Activated B cell treated with CpG ODN at 0.5 μM for 24 hours (primary cell): ENCODE measurements at regions not wholly inside any gene's neighbourhood (a gene's known extent, or its start where the extent isn't known, plus 50 kb on each side); places are given as distances from the start of the nearest gene placed in this dataset.

Experiments used
- ATAC-seq: fragments of 200-7000 bp; cut with Tn5 transposase; one replicate; pipeline ENCODE4 v1.10.0; 2021; ENCODE audit warnings: low read depth, mild to moderate bottlenecking, moderate library complexity
- CTCF ChIA-PET: fragments of 350-600 bp; sonication (Branson Sonifier 250); formaldehyde crosslinking; loops from one replicate; lab custom pipeline; 2021; ENCODE audit warnings: antibody characterized with exemption; lab: Charles Lee
- POLR2A ChIA-PET: fragments of 350-600 bp; sonication (Branson Sonifier 250); formaldehyde crosslinking; loops from one replicate; lab custom pipeline; 2021; ENCODE audit warnings: antibody characterized with exemption; lab: Charles Lee
- DNase-seq: peaks from one replicate; pipeline ENCODE4 v3.0.0; 2022
- H3K27ac Mint-ChIP-seq: one replicate; pipeline ENCODE4 v1.8.0; 2020; ENCODE audit warnings: mixed read lengths
- H3K27me3 Mint-ChIP-seq: one replicate; pipeline ENCODE4 v1.8.0; 2021; ENCODE audit warnings: mixed read lengths
- H3K36me3 Mint-ChIP-seq: one replicate; pipeline ENCODE4 v1.8.0; 2021; ENCODE audit warnings: low read depth, mixed read lengths
- H3K4me1 Mint-ChIP-seq: one replicate; pipeline ENCODE4 v1.8.0; 2021; ENCODE audit warnings: mixed read lengths
- H3K4me3 Mint-ChIP-seq: one replicate; pipeline ENCODE4 v1.8.0; 2020; ENCODE audit warnings: mild to moderate bottlenecking, mixed read lengths
- H3K9me3 Mint-ChIP-seq: one replicate; pipeline ENCODE4 v1.8.0; 2020; ENCODE audit warnings: mixed read lengths
- CTCF ChIP-seq: fragments of 200-600 bp; IDR thresholded peaks from one replicate; pipeline ENCODE4 v1.8.0; 2022; ENCODE audit warnings: antibody characterized with exemption, mild to moderate bottlenecking
- intact Hi-C: fragments of 100-400 bp; cut with micrococcal nuclease; formaldehyde crosslinking; loops from one replicate; pipeline ENCODE4 v1.15.1; 2024

- ATAC-seq (no peak), DNase-seq (no peak)
- CTCF ChIA-PET, result no interaction called here
- Mint-ChIP-seq H3K9me3 (no peaks in the 10 kb centered on the region), H3K27ac (no peak overlapping the region), H3K4me1 (no peaks in the 10 kb centered on the region), H3K4me3 (no peak overlapping the region), H3K27me3 (no peaks in the 10 kb centered on the region), H3K36me3 (no peaks in the 10 kb centered on the region)
- POLR2A ChIA-PET, result no interaction called here
- no peak for TF ChIP-seq CTCF
- intact Hi-C loops, result no loop called here
Observed at GRCh38 chr21:22278366-22278765, 1280.2 kb downstream of the NCAM2 start.

DNA sequence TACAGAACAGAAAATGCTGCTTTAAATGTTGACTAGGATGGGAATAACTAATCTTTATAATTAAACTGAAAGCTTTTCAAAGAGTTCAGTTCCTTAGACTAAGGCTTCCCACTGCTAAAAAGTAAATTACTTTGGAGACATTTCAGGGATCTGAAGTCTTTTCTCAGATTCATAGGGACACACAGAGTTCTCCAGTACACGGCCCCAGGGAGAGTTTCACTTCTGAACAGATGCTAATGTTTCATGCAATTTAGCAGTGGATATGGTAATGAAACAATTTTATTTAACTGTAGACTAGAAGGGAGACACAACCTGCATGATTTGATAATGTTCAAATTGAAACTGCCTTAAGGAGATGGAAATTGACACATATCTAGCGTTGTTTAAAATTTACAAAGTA, 1282.6 kb downstream of the NCAM2 start:
- Mint-ChIP-seq H3K9me3 (no peaks in the 10 kb centered on the region), H3K27ac (no peak overlapping the region), H3K4me1 (no peaks in the 10 kb centered on the region), H3K36me3 (no peaks in the 10 kb centered on the region), H3K4me3 (no peak overlapping the region), H3K27me3 (no peaks in the 10 kb centered on the region)
- ATAC-seq, result no peak
- ChIA-PET CTCF (no interaction called here), POLR2A (no interaction called here)
- no peak for DNase-seq
- no peak for TF ChIP-seq CTCF
- intact Hi-C loops, result no loop called here

- no peak for TF ChIP-seq CTCF
- H3K4me1 Mint-ChIP-seq, result no peaks in the 10 kb centered on the region
- ChIA-PET POLR2A (no interaction called here), CTCF (no interaction called here)
- ATAC-seq, result no peak
- no peaks in the 10 kb centered on the region for H3K36me3 Mint-ChIP-seq
- H3K4me3 Mint-ChIP-seq, result no peak overlapping the region
- no peak overlapping the region for H3K27ac Mint-ChIP-seq
- H3K27me3 Mint-ChIP-seq, result no peaks in the 10 kb centered on the region
- intact Hi-C loops, result no loop called here
- H3K9me3 Mint-ChIP-seq, result peaks cover 11% of the 10 kb centered on the region
- no peak for DNase-seq
Observed at GRCh38 chr21:22288885-22289499, 1290.8 kb downstream of the NCAM2 start.

- Mint-ChIP-seq H3K4me3 (no peak overlapping the region), H3K27ac (no peak overlapping the region), H3K9me3 (peaks cover 3% of the 10 kb centered on the region), H3K4me1 (no peaks in the 10 kb centered on the region), H3K27me3 (no peaks in the 10 kb centered on the region), H3K36me3 (no peaks in the 10 kb centered on the region)
- intact Hi-C loops, result no loop called here
- no peak for ATAC-seq
- POLR2A ChIA-PET, result no interaction called here
- CTCF ChIA-PET, result no interaction called here
- DNase-seq, result no peak
- TF ChIP-seq CTCF, result no peak
Observed at GRCh38 chr21:22292144-22292543, 1293.9 kb downstream of the NCAM2 start.

- ChIA-PET POLR2A (no interaction called here), CTCF (no interaction called here)
- TF ChIP-seq CTCF, result no peak
- Mint-ChIP-seq H3K27ac (no peak overlapping the region), H3K36me3 (no peaks in the 10 kb centered on the region), H3K4me1 (no peaks in the 10 kb centered on the region), H3K4me3 (no peak overlapping the region), H3K27me3 (no peaks in the 10 kb centered on the region), H3K9me3 (no peaks in the 10 kb centered on the region)
- DNase-seq (no peak), ATAC-seq (no peak)
- intact Hi-C loops, result no loop called here
Observed at GRCh38 chr21:22297575-22297974, 1299.4 kb downstream of the NCAM2 start.
